ENCODE measurements at regions not wholly inside any gene's neighbourhood (a gene's known extent, or its start where the extent isn't known, plus 50 kb on each side); places are given as distances from the start of the nearest gene placed in this dataset.

DNA sequence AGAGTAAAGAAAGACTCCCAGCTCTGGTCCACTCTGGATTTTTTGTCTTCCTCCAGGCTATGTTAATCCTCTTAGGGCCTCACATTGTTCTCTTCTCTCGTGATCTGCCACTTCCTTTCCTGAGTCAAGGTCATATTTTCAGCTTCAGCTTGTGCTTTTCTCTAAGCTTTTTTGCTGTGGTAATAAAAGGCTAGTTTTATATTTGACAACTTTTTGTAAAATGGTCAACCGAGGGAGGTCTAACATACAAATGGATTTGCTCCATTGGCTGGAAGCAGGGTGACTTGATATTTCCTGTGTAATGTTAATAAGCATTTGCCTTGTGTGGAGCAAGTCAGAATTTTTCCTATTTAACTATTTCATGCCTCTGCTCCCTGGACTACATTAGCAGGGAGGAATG lies 239.7 kb downstream of the RAB28 start:
- H3K4me3 ChIP-seq: no peak overlapping the region
- no peaks in the 10 kb centered on the region for H3K36me3 ChIP-seq
- TF ChIP-seq POLR2A (IDR thresholded peaks at IDR 0.05): no peak
- TF ChIP-seq, protein P1, sequence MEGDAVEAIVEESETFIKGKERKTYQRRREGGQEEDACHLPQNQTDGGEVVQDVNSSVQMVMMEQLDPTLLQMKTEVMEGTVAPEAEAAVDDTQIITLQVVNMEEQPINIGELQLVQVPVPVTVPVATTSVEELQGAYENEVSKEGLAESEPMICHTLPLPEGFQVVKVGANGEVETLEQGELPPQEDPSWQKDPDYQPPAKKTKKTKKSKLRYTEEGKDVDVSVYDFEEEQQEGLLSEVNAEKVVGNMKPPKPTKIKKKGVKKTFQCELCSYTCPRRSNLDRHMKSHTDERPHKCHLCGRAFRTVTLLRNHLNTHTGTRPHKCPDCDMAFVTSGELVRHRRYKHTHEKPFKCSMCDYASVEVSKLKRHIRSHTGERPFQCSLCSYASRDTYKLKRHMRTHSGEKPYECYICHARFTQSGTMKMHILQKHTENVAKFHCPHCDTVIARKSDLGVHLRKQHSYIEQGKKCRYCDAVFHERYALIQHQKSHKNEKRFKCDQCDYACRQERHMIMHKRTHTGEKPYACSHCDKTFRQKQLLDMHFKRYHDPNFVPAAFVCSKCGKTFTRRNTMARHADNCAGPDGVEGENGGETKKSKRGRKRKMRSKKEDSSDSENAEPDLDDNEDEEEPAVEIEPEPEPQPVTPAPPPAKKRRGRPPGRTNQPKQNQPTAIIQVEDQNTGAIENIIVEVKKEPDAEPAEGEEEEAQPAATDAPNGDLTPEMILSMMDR (IDR thresholded peaks at IDR 0.05): no peak
- peaks cover 0 to 18% of the 10 kb centered on the region in 2 donors for H3K9me3 ChIP-seq
- intact Hi-C loops (cut with DNase I; ENCODE audit: low total_unique reads): no loop called here
- DNase-seq: no peak
- no peak overlapping the region for H3K27ac ChIP-seq
- no peaks in the 10 kb centered on the region for H3K27me3 ChIP-seq
- H3K4me1 ChIP-seq: no peaks in the 10 kb centered on the region

DNA sequence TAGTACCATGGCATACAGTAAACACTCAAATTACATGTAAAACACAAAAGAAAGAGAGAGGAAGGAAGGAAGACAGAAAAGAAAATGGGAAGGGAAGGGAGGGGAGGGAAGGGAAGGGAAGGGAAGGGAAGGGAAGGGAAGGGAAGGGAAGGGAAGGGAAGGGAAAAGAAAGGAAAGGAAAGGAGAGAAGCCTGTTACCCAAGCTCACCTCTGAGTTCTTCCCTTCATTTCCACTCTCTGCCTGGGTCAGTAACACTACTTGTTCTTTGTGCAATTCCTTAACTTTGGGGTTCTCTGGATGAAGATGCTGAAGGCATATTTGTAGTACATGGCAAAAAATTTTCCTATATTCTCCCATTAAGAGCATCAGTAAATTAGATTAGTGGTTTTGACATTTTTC lies 241.0 kb downstream of the RAB28 start:
- H3K4me1 ChIP-seq: no peaks in the 10 kb centered on the region
- TF ChIP-seq, protein P1 (IDR thresholded peaks at IDR 0.05): no peak
- no peak for TF ChIP-seq POLR2A (IDR thresholded peaks at IDR 0.05)
- no peak overlapping the region for H3K4me3 ChIP-seq
- no peaks in the 10 kb centered on the region for H3K36me3 ChIP-seq
- peaks cover 0 to 9% of the 10 kb centered on the region in 2 donors for H3K9me3 ChIP-seq
- no peak for DNase-seq
- intact Hi-C loops (cut with DNase I; ENCODE audit: low total_unique reads): no loop called here
- H3K27me3 ChIP-seq: no peaks in the 10 kb centered on the region
- no peak overlapping the region for H3K27ac ChIP-seq

GRCh38 chr4:13240066-13240465 lies 244.1 kb downstream of the RAB28 start:
- H3K27me3 ChIP-seq: no peaks in the 10 kb centered on the region
- TF ChIP-seq, protein P1 (IDR thresholded peaks at IDR 0.05): no peak
- no peak for TF ChIP-seq POLR2A (IDR thresholded peaks at IDR 0.05)
- intact Hi-C loops (cut with DNase I; ENCODE audit: low total_unique reads): no loop called here
- H3K27ac ChIP-seq: no peak overlapping the region
- H3K9me3 ChIP-seq: no peaks in the 10 kb centered on the region
- no peaks in the 10 kb centered on the region for H3K36me3 ChIP-seq
- no peak for DNase-seq
- no peaks in the 10 kb centered on the region for H3K4me1 ChIP-seq
- H3K4me3 ChIP-seq: no peak overlapping the region

DNA sequence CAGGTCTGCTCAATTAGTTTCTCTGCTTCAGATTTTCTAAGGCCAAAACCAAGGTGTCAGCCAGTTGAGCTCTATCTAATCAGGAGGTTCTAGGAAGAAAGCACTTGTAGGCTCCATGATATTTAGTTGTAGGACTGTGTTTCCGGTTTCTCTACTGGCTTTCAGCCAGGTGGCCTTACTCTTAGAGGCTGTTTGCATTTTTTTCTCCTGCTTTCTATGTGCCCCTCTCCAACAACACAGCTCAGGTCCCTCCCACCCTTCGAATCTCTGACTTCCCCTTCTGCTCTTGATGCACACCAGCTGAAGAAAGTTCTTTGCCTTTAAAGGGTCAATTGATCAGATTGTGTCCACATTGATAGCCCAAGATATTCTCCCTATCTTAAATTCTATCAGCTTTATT lies 245.2 kb downstream of the RAB28 start:
- H3K36me3 ChIP-seq: no peaks in the 10 kb centered on the region
- TF ChIP-seq, protein P1 (IDR thresholded peaks at IDR 0.05): no peak
- TF ChIP-seq POLR2A (IDR thresholded peaks at IDR 0.05): no peak

DNA sequence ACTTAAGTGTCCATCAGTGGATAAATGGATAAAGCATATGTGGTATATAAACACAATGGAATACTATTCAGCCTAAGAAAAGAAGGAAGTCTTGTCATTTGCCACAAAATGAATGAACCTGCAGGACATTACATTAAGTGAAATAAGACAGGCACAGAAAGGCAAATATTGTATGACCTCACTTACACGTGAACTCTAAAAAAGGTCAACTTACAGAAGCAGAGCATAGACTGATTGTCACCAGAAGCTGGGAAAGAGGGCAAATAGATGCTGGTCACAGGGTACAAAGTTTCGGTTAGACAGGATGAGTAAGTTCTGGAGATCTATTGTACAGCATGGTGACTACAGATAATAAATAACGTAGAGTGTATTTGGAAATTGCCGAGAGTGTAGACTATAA lies 247.7 kb downstream of the RAB28 start:
- Histone ChIP-seq H3K27ac (no peak overlapping the region), H3K4me1 (no peaks in the 10 kb centered on the region), H3K4me3 (no peak overlapping the region), H3K27me3 (no peaks in the 10 kb centered on the region), H3K36me3 (no peaks in the 10 kb centered on the region), H3K9me3 (no peaks in the 10 kb centered on the region)
- TF ChIP-seq, protein P1 (IDR thresholded peaks at IDR 0.05): no peak
- TF ChIP-seq POLR2A (IDR thresholded peaks at IDR 0.05): no peak
- DNase-seq: no peak
- intact Hi-C loops (cut with DNase I; ENCODE audit: low total_unique reads): no loop called here

More for the DNA sequence above, 245.2 kb downstream of the RAB28 start:
- Histone ChIP-seq H3K4me1 (no peaks in the 10 kb centered on the region), H3K27me3 (no peaks in the 10 kb centered on the region), H3K4me3 (no peak overlapping the region), H3K27ac (no peak overlapping the region), H3K9me3 (no peaks in the 10 kb centered on the region)
- intact Hi-C loops (cut with DNase I; ENCODE audit: low total_unique reads): no loop called here
- no peak for DNase-seq
